ENCODE measurements at regions not wholly inside any gene's neighbourhood (a gene's known extent, or its start where the extent isn't known, plus 50 kb on each side); places are given as distances from the start of the nearest gene placed in this dataset.

- no peak overlapping the region for H3K4me3 ChIP-seq (ENCODE audit: low read length)
- TF ChIP-seq ZNF274 (IDR thresholded peaks at IDR 0.05; ENCODE audit: low read depth, low read length) = no peak
Observed at GRCh38 chr13:74299721-74300120, 165.5 kb upstream of the KLF12 start.

- H3K4me3 ChIP-seq (ENCODE audit: low read length) = no peak overlapping the region
- TF ChIP-seq ZNF274 (IDR thresholded peaks at IDR 0.05; ENCODE audit: low read depth, low read length) = no peak
Observed at GRCh38 chr13:74298923-74299322, 164.7 kb upstream of the KLF12 start.

GRCh38 chr13:74289861-74290773, 155.9 kb upstream of the KLF12 start:
- H3K4me3 ChIP-seq (ENCODE audit: low read length) = no peak overlapping the region
- TF ChIP-seq ZNF274 (IDR thresholded peaks at IDR 0.05; ENCODE audit: low read depth, low read length) = no peak

- no peak overlapping the region for H3K4me3 ChIP-seq (ENCODE audit: low read length)
- TF ChIP-seq ZNF274 (IDR thresholded peaks at IDR 0.05; ENCODE audit: low read depth, low read length) = no peak
Observed at GRCh38 chr13:74289107-74289506, 154.9 kb upstream of the KLF12 start.

DNA sequence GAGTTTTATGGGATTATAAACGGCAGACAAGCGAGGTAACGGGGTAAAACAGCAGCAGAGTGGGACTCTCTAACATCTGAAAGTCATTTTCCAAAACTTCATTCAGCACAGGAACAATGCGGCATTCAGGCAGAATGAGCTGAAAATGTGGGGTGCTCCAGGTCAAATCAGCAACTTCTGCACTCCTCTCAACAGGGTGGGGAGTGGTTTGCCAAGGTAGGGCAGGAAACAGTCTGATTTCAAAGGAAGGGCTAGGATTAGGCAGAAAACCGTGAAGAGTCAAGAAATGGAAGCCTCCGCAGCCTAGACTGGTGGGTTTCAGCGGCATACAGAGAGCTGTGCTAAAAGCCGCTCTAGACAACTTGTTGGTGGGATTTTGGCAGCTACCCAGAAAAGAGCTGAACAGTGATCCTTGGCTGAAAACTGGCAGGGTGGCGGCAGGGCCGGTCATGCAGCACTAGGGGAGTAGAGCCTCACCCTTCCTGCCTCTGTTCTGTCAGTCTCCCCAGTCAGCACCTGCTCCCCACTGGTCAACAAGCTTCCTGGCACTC, 154.2 kb upstream of the KLF12 start:
- TF ChIP-seq ZNF274 (IDR thresholded peaks at IDR 0.05; ENCODE audit: low read depth, low read length) = no peak
- H3K4me3 ChIP-seq (ENCODE audit: low read length) = peak overlapping the region; percentile 31; the same call in 1 of the 2 replicates

- TF ChIP-seq ZNF274 (IDR thresholded peaks at IDR 0.05; ENCODE audit: low read depth, low read length) = no peak
- H3K4me3 ChIP-seq (ENCODE audit: low read length) = no peak overlapping the region; the same call in 1 of the 2 replicates
Observed at GRCh38 chr13:74287724-74288169, 153.5 kb upstream of the KLF12 start.

- no peak for TF ChIP-seq ZNF274 (IDR thresholded peaks at IDR 0.05; ENCODE audit: low read depth, low read length)
- no peak overlapping the region for H3K4me3 ChIP-seq (ENCODE audit: low read length)
Observed at GRCh38 chr13:74280795-74281490, 146.7 kb upstream of the KLF12 start.

DNA sequence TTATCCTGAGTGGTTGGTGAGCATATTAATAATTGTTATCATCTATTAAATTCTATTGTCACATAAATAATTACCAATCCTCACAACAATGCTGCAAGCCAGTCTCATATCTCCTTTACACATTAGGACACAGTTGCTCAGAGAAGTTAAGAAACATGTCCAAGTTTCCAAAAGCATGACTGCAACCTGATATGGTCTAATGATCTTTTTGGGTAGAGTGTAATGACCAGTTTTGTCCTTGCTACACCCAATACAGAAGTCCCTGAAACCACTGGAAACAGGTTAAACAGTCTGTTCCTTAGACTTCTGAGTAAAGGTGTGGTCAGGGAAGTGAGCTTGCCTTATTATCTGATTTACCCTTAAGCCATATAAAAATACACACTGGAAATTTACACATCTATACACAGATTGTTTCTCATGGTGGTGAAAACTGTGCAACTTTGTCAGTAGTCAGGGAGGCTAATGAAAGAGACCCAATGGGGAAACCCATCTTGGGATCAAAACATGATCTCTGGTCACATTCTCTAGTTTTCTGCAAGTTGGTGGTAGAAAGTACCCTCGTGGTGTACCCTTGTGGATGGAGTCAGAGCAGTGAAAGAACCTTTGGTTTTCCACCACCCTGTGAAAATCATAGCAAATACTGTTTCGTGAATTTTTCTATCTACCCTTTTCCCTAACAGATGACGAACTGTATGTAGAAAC, 146.0 kb upstream of the KLF12 start:
- H3K4me3 ChIP-seq (ENCODE audit: low read length) = no peak overlapping the region
- no peak for TF ChIP-seq ZNF274 (IDR thresholded peaks at IDR 0.05; ENCODE audit: low read depth, low read length)

DNA sequence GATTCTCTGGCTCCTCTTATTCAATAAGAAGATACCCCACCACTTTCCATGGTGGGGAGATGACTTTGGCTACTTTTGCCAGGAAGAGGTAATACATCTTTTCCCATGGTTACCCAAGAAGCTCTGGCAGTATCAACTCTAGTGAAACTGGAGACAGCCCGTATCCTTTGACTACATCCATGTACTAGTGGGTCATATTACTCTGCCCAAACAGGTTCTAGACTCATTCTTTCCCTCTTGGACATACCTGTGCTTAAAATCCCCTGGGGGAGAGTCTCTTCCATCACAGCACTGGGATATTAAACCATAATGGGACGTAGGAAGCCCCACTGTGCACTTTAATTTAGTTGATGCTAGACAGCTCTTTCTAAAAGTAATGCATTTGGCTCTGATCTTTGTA, 144.7 kb upstream of the KLF12 start:
- no peak overlapping the region for H3K4me3 ChIP-seq (ENCODE audit: low read length)
- no peak for TF ChIP-seq ZNF274 (IDR thresholded peaks at IDR 0.05; ENCODE audit: low read depth, low read length)

DNA sequence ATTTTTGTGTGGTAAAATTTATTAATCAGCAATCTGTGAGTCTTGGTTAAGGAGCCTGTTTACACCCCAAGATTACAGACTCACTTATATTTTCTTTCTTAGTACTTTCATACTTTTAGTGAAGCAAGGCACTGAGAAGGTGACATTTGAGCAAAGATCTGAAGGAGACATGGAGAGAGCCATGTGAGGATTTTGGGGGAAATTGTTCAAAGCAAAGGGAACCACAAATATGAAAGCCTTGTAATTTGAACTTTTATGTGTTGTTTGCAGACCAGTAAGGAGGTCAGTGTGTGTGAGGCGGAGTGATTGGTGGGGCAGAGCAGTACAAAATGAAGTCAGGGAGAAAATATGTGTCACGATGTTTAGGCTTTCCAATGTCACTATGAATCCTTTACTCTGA, 140.7 kb upstream of the KLF12 start:
- no peak for TF ChIP-seq ZNF274 (IDR thresholded peaks at IDR 0.05; ENCODE audit: low read depth, low read length)

GRCh38 chr13:74273581-74273980, 139.4 kb upstream of the KLF12 start:
- TF ChIP-seq ZNF274 (IDR thresholded peaks at IDR 0.05; ENCODE audit: low read depth, low read length) = no peak
- H3K4me3 ChIP-seq (ENCODE audit: low read length) = no peak overlapping the region

More for the DNA sequence above, 140.7 kb upstream of the KLF12 start:
- H3K4me3 ChIP-seq (ENCODE audit: low read length) = no peak overlapping the region

- H3K4me3 ChIP-seq (ENCODE audit: low read length) = no peak overlapping the region
- TF ChIP-seq ZNF274 (IDR thresholded peaks at IDR 0.05; ENCODE audit: low read depth, low read length) = no peak
Observed at GRCh38 chr13:74272826-74273225, 138.6 kb upstream of the KLF12 start.

GRCh38 chr13:74270018-74270417, 135.8 kb upstream of the KLF12 start:
- TF ChIP-seq ZNF274 (IDR thresholded peaks at IDR 0.05; ENCODE audit: low read depth, low read length) = no peak
- no peak overlapping the region for H3K4me3 ChIP-seq (ENCODE audit: low read length)

- TF ChIP-seq ZNF274 (IDR thresholded peaks at IDR 0.05; ENCODE audit: low read depth, low read length) = no peak
Observed at GRCh38 chr13:74266861-74267260, 132.7 kb upstream of the KLF12 start.

More at GRCh38 chr13:74266861-74267260, 132.7 kb upstream of the KLF12 start:
- H3K4me3 ChIP-seq (ENCODE audit: low read length) = no peak overlapping the region
